ENCODE measurements at regions not wholly inside any gene's neighbourhood (a gene's known extent, or its start where the extent isn't known, plus 50 kb on each side); places are given as distances from the start of the nearest gene placed in this dataset.

DNA sequence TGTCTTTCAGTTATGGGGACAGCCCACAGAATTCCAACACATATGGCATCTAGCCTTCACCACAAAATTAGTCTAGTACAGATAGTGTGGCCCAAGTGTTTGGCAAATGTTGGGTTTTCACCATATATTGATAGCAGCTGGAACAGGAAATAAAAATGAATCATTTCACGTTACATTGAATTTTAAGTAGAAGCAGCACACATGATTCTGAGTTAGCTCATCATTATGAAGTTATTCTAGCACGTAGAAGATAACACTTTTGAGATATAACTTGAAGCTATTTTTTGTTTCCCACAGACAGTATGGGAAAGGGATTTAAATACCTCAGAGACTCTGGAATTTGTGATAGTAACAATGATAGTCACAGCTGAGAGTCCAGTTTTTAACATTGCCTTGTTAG, 118.7 kb downstream of the FAT4 start:
- Mint-ChIP-seq H3K27ac (ENCODE audit: unreplicated experiment) (no peak overlapping the region), H3K36me3 (ENCODE audit: low read depth) (peaks cover 11% of the 10 kb centered on the region), H3K9me3 (no peaks in the 10 kb centered on the region), H3K4me1 (no peaks in the 10 kb centered on the region), H3K27me3 (ENCODE audit: low read depth) (no peaks in the 10 kb centered on the region), H3K4me3 (no peak overlapping the region)
- no peak for DNase-seq (ENCODE audit: low read depth, low spot score)
- TF ChIP-seq, protein P1, sequence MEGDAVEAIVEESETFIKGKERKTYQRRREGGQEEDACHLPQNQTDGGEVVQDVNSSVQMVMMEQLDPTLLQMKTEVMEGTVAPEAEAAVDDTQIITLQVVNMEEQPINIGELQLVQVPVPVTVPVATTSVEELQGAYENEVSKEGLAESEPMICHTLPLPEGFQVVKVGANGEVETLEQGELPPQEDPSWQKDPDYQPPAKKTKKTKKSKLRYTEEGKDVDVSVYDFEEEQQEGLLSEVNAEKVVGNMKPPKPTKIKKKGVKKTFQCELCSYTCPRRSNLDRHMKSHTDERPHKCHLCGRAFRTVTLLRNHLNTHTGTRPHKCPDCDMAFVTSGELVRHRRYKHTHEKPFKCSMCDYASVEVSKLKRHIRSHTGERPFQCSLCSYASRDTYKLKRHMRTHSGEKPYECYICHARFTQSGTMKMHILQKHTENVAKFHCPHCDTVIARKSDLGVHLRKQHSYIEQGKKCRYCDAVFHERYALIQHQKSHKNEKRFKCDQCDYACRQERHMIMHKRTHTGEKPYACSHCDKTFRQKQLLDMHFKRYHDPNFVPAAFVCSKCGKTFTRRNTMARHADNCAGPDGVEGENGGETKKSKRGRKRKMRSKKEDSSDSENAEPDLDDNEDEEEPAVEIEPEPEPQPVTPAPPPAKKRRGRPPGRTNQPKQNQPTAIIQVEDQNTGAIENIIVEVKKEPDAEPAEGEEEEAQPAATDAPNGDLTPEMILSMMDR (conservative IDR thresholded peaks at IDR 0.05) = no peak

DNA sequence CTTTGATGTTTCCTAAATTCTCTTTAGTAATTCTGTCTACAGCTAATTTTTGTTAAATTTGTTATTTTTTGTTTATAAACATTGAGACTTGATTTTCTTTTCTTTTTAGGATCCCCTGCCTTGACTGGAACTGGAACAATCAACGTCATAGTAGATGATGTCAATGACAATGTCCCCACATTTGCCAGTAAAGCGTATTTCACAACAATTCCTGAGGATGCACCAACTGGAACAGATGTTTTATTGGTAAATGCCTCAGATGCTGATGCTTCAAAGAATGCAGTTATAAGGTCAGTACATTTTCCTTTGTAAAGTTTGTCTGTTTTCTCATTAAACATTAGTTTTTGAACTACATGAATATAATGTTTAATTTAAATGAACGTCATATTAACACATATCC, 119.4 kb downstream of the FAT4 start:
- Mint-ChIP-seq H3K27me3 (ENCODE audit: low read depth) (no peaks in the 10 kb centered on the region), H3K4me1 (no peaks in the 10 kb centered on the region), H3K27ac (ENCODE audit: unreplicated experiment) (no peak overlapping the region), H3K9me3 (no peaks in the 10 kb centered on the region), H3K4me3 (no peak overlapping the region), H3K36me3 (ENCODE audit: low read depth) (peaks cover 11% of the 10 kb centered on the region)
- DNase-seq (ENCODE audit: low read depth, low spot score) = no peak
- TF ChIP-seq, protein P1 (conservative IDR thresholded peaks at IDR 0.05) = no peak

DNA sequence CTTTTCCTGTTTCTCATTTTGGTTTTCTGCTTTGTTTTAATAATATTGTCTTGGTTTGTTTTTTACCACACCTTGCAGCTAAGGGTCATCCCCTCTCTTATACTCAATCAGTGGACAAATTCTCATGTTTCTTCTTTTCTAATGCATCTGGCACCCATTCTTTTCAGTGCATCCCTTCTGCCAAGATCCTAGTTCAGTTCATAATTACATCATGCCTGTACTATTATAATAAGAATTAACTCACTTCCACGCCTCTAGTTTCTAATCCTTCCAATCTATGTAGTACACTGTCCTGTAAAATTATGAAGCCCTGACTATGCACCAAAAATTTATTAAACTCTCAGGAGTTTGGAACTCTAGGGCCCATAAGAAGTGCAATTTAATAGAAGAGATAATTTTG, 126.1 kb downstream of the FAT4 start:
- TF ChIP-seq, protein P1 (conservative IDR thresholded peaks at IDR 0.05) = no peak
- Mint-ChIP-seq H3K4me1 (no peaks in the 10 kb centered on the region), H3K9me3 (no peaks in the 10 kb centered on the region), H3K27ac (ENCODE audit: unreplicated experiment) (no peak overlapping the region), H3K4me3 (no peak overlapping the region), H3K36me3 (ENCODE audit: low read depth) (peaks cover 4% of the 10 kb centered on the region), H3K27me3 (ENCODE audit: low read depth) (no peaks in the 10 kb centered on the region)
- DNase-seq (ENCODE audit: low read depth, low spot score) = no peak

DNA sequence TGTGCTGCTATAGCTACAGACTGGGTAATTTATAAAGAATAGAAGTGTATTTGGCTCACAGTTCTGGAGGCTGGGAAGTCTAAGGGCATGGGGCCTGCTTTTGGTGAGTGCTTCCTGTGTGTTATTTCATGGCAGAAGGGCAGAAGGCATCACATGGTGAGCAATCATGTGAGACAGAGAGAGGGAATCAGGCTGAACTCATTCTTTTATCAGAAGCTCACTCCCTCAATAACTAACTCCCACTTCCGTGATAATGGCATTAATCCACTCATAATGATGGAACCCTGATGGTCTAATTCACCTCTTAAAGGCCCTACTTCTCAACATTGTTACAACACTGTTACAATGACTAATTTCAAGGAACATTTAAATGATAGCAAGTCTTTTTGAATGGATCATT, 129.4 kb downstream of the FAT4 start:
- Mint-ChIP-seq H3K9me3 (no peaks in the 10 kb centered on the region), H3K4me1 (no peaks in the 10 kb centered on the region), H3K27me3 (ENCODE audit: low read depth) (no peaks in the 10 kb centered on the region), H3K27ac (ENCODE audit: unreplicated experiment) (no peak overlapping the region), H3K36me3 (ENCODE audit: low read depth) (peaks cover 4% of the 10 kb centered on the region), H3K4me3 (no peak overlapping the region)
- DNase-seq (ENCODE audit: low read depth, low spot score) = no peak
- TF ChIP-seq, protein P1 (conservative IDR thresholded peaks at IDR 0.05) = no peak

DNA sequence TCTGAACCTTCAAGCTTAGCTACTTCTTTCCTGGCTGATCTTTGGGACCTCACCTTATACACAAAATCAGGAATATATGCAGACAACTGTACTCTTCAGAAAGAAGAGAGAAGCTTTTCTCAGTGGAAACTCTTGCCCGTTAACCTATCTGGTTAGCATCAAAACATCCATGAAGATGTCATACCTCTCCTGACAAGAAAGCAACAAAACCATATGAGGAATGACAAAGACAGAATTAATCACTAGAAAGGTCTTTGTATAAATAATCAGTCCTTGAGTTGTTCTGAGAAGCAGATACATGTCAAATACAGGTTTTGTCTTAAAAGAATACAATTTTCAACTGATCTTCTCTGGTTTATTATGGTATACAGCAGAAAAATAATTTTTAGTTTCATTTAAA, 130.8 kb downstream of the FAT4 start:
- DNase-seq (ENCODE audit: low read depth, low spot score) = no peak
- H3K36me3 Mint-ChIP-seq (ENCODE audit: low read depth) = peaks cover 4% of the 10 kb centered on the region
- no peak overlapping the region for H3K4me3 Mint-ChIP-seq
- H3K27me3 Mint-ChIP-seq (ENCODE audit: low read depth) = no peaks in the 10 kb centered on the region
- TF ChIP-seq, protein P1 (conservative IDR thresholded peaks at IDR 0.05) = no peak
- H3K4me1 Mint-ChIP-seq = no peaks in the 10 kb centered on the region
- no peak overlapping the region for H3K27ac Mint-ChIP-seq (ENCODE audit: unreplicated experiment)
- no peaks in the 10 kb centered on the region for H3K9me3 Mint-ChIP-seq

Measured in neural crest cell (in vitro differentiated cells).